HEK293 (cell line): ENCODE measurements at regions not wholly inside any gene's neighbourhood (a gene's known extent, or its start where the extent isn't known, plus 50 kb on each side); places are given as distances from the start of the nearest gene placed in this dataset.

ENCODE experiments used
- CTCF ChIA-PET: fragments of 350-600 bp; formaldehyde crosslinking; extraction: SDS; loops from one replicate; lab custom pipeline; 2021; ENCODE audit warnings: antibody characterized with exemption; lab: Yijun Ruan, JAX
- POLR2A ChIA-PET: fragments of 300-600 bp; formaldehyde crosslinking; extraction: SDS; loops from one replicate; lab custom pipeline; 2020; ENCODE audit warnings: antibody characterized with exemption, inconsistent platforms; lab: Yijun Ruan, JAX
- H3K27ac ChIP-seq: fragments of 200-500 bp; sonication (Bioruptor generic); 2 replicates; pipeline ENCODE4 v1.5.1; 2014; ENCODE audit warnings: low read depth, low read length, control low read depth, inconsistent platforms; ENCODE audit errors: extremely low read depth
- H3K36me3 ChIP-seq, 2 experiments: fragments of 200-500 bp in 1 of 2; sonication (Bioruptor generic) in 1 of 2; 1 replicate in 1 of 2; 2 replicates in 1 of 2; pipeline ENCODE4 v1.5.1; 2014 to 2017; ENCODE audit warnings: inconsistent platforms in 2 of 2, low read length in 2 of 2; ENCODE audit not compliant: control insufficient read depth in 2 of 2, insufficient read depth in 1 of 2
- H3K4me1 ChIP-seq: fragments of 200-500 bp; sonication (Bioruptor generic); 2 replicates; pipeline ENCODE4 v1.5.1; 2014; ENCODE audit warnings: mild to moderate bottlenecking, low read length, inconsistent platforms; ENCODE audit not compliant: control insufficient read depth, insufficient read depth
- H3K4me3 ChIP-seq: 2 replicates; pipeline ENCODE4 v1.5.1; 2011; ENCODE audit warnings: low read depth, mild to moderate bottlenecking, control low read depth, low read length, moderate library complexity
- H3K9me3 ChIP-seq: fragments of 200-500 bp; sonication (Bioruptor generic); 2 replicates; pipeline ENCODE4 v1.5.1; 2014; ENCODE audit warnings: low read depth, low read length, inconsistent platforms; ENCODE audit not compliant: control insufficient read depth, insufficient read depth
- KLF1 ChIP-seq: fragments of 450-650 bp; formaldehyde crosslinking; IDR thresholded peaks from 2 replicates; pipeline ENCODE4 v1.5.1; 2016; ENCODE audit warnings: missing biosample characterization, missing genetic modification characterization
- PRDM2 ChIP-seq: fragments of 450-650 bp; formaldehyde crosslinking; IDR thresholded peaks from 2 replicates; pipeline ENCODE4 v1.5.1; 2016; ENCODE audit warnings: missing biosample characterization, missing genetic modification characterization, borderline replicate concordance
- PRDM4 ChIP-seq: fragments of 450-650 bp; formaldehyde crosslinking; IDR thresholded peaks from 2 replicates; pipeline ENCODE4 v1.5.1; 2017; ENCODE audit warnings: missing biosample characterization, missing genetic modification characterization
- TRIM28 ChIP-seq: IDR thresholded peaks from 2 replicates; pipeline ENCODE4 v1.6.1; 2011; ENCODE audit warnings: low read length, control low read depth, borderline replicate concordance
- ZBTB10 ChIP-seq: fragments of 450-650 bp; formaldehyde crosslinking; IDR thresholded peaks from 2 replicates; pipeline ENCODE4 v1.5.1; 2016; ENCODE audit warnings: missing biosample characterization, missing genetic modification characterization
- ZBTB21 ChIP-seq: fragments of 450-650 bp; formaldehyde crosslinking; IDR thresholded peaks from 2 replicates; pipeline ENCODE4 v1.5.1; 2017; ENCODE audit warnings: missing biosample characterization, missing genetic modification characterization
- ZBTB49 ChIP-seq: fragments of 450-650 bp; formaldehyde crosslinking; IDR thresholded peaks from 2 replicates; pipeline ENCODE4 v1.5.1; 2016; ENCODE audit warnings: missing biosample characterization, missing genetic modification characterization, low read depth
- ZBTB7A ChIP-seq: fragments of 450-650 bp; formaldehyde crosslinking; IDR thresholded peaks from 2 replicates; pipeline ENCODE4 v1.5.1; 2016; ENCODE audit warnings: low read depth, missing biosample characterization, missing genetic modification characterization
- ZIC2 ChIP-seq: fragments of 450-650 bp; formaldehyde crosslinking; IDR thresholded peaks from 2 replicates; pipeline ENCODE4 v1.5.1; 2016; ENCODE audit warnings: missing biosample characterization, missing genetic modification characterization
- ZNF10 ChIP-seq: fragments of 450-650 bp; formaldehyde crosslinking; IDR thresholded peaks from 2 replicates; pipeline ENCODE4 v1.5.1; 2017; ENCODE audit warnings: missing biosample characterization, missing genetic modification characterization
- ZNF133 ChIP-seq: fragments of 450-650 bp; formaldehyde crosslinking; IDR thresholded peaks from 2 replicates; pipeline ENCODE4 v1.5.1; 2016; ENCODE audit warnings: missing biosample characterization, missing genetic modification characterization
- ZNF140 ChIP-seq: fragments of 450-650 bp; formaldehyde crosslinking; IDR thresholded peaks from 2 replicates; pipeline ENCODE4 v1.5.1; 2016; ENCODE audit warnings: missing biosample characterization, missing genetic modification characterization
- ZNF24 ChIP-seq: fragments of 450-650 bp; formaldehyde crosslinking; IDR thresholded peaks from 2 replicates; pipeline ENCODE4 v1.5.1; 2016; ENCODE audit warnings: missing biosample characterization, missing genetic modification characterization
- ZNF266 ChIP-seq: fragments of 450-650 bp; formaldehyde crosslinking; IDR thresholded peaks from 2 replicates; pipeline ENCODE4 v1.5.1; 2016; ENCODE audit warnings: missing biosample characterization, missing genetic modification characterization, low read depth
- ZNF350 ChIP-seq: fragments of 450-650 bp; formaldehyde crosslinking; IDR thresholded peaks from 2 replicates; pipeline ENCODE4 v1.5.0; 2017; ENCODE audit warnings: missing biosample characterization, mild to moderate bottlenecking, missing genetic modification characterization
- ZNF521 ChIP-seq: fragments of 450-650 bp; formaldehyde crosslinking; IDR thresholded peaks from 2 replicates; pipeline ENCODE4 v1.5.1; 2017; ENCODE audit warnings: missing biosample characterization, mild to moderate bottlenecking, missing genetic modification characterization
- ZNF555 ChIP-seq: fragments of 450-650 bp; formaldehyde crosslinking; conservative IDR thresholded peaks from 2 replicates; pipeline ENCODE4 v1.5.1; 2017; ENCODE audit warnings: missing biosample characterization, mild to moderate bottlenecking, missing genetic modification characterization, inconsistent platforms
- ZNF624 ChIP-seq: fragments of 450-650 bp; formaldehyde crosslinking; IDR thresholded peaks from 2 replicates; pipeline ENCODE4 v1.5.1; 2017; ENCODE audit warnings: missing biosample characterization, missing genetic modification characterization
- ZNF843 ChIP-seq: fragments of 450-650 bp; formaldehyde crosslinking; IDR thresholded peaks from 2 replicates; pipeline ENCODE4 v1.5.1; 2016; ENCODE audit warnings: missing biosample characterization, missing genetic modification characterization
- ZSCAN18 ChIP-seq: fragments of 450-650 bp; formaldehyde crosslinking; IDR thresholded peaks from 2 replicates; pipeline ENCODE4 v1.5.1; 2016; ENCODE audit warnings: missing biosample characterization, missing genetic modification characterization
- ZSCAN4 ChIP-seq: fragments of 450-650 bp; formaldehyde crosslinking; IDR thresholded peaks from 2 replicates; pipeline ENCODE4 v1.5.1; 2017; ENCODE audit warnings: missing biosample characterization, missing genetic modification characterization

GRCh38 chr14:58882577-58883018, 244.8 kb downstream of the DACT1 start:
- no peak overlapping the region for H3K27ac ChIP-seq
- H3K4me3 ChIP-seq = no peak overlapping the region
- ChIA-PET POLR2A (no interaction called here), CTCF (no interaction called here)
- no peaks in the 10 kb centered on the region for H3K36me3 ChIP-seq
- no peaks in the 10 kb centered on the region for H3K9me3 ChIP-seq
- H3K4me1 ChIP-seq = peaks cover 11% of the 10 kb centered on the region
- no peak for TF ChIP-seq ZNF266 (tag by site-specific recombination)
- TF ChIP-seq ZBTB49 (tag by site-specific recombination) = no peak
- TF ChIP-seq ZBTB21 (tag by site-specific recombination) = no peak
- no peak for TF ChIP-seq ZNF10 (tag by site-specific recombination)
- no peak for TF ChIP-seq ZNF555 (tag by site-specific recombination)
- TF ChIP-seq ZNF24 (tag by site-specific recombination) = peak; percentile 43; the same call in 1 of the 2 replicates
- no peak for TF ChIP-seq PRDM2 (tag by site-specific recombination)
- TF ChIP-seq ZNF521 (tag by site-specific recombination) = no peak
- no peak for TF ChIP-seq KLF1 (tag by site-specific recombination)
- no peak for TF ChIP-seq ZBTB7A (tag by site-specific recombination)
- TF ChIP-seq ZSCAN18 (tag by site-specific recombination) = no peak
- TF ChIP-seq ZNF140 (tag by site-specific recombination) = no peak
- no peak for TF ChIP-seq ZBTB10 (tag by site-specific recombination)
- no peak for TF ChIP-seq ZSCAN4 (tag by site-specific recombination)
- TF ChIP-seq ZNF624 (tag by site-specific recombination) = no peak
- TF ChIP-seq ZNF350 (tag by site-specific recombination) = no peak
- TF ChIP-seq ZNF843 (tag by site-specific recombination) = peak; percentile 75
- peak; percentile 95 for TF ChIP-seq TRIM28
- TF ChIP-seq PRDM4 (tag by site-specific recombination) = no peak
- no peak for TF ChIP-seq ZNF133 (tag by site-specific recombination)
- peak; percentile 90 for TF ChIP-seq ZIC2 (tag by site-specific recombination)
